Stimulated activated CD4-positive, alpha-beta T cell treated with anti-CD3 and anti-CD28 coated beads, TNF-alpha, amount 100 ng/mL, for 48 hours (primary cell): ENCODE measurements at regions not wholly inside any gene's neighbourhood (a gene's known extent, or its start where the extent isn't known, plus 50 kb on each side); places are given as distances from the start of the nearest gene placed in this dataset.

ENCODE experiments used
- DNase-seq, 3 donors: peaks; one replicate each; pipeline ENCODE4 v3.0.0-alpha.2; 2020; ENCODE audit warnings: low read depth in 3 of 3

DNA sequence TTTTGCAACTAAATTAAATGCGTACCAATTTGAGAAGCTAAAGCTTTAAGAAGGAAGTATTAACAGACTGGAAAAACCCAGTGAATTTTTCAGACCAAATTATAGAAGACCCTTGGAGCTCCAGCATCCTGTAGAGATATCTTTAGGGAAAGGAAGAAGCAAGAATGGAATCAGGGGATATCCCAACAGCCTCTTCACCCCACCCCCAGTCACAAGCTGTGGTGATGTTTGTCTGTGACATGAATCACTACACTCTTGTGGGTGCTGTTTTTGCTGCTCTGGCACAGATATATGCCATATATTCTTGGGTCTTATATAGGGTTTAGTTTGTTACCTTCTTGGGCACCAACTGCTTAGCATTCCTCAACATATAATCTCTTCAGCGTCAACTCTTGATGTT lies 78.5 kb upstream of the BCL6 start:
- DNase-seq: no peak

DNA sequence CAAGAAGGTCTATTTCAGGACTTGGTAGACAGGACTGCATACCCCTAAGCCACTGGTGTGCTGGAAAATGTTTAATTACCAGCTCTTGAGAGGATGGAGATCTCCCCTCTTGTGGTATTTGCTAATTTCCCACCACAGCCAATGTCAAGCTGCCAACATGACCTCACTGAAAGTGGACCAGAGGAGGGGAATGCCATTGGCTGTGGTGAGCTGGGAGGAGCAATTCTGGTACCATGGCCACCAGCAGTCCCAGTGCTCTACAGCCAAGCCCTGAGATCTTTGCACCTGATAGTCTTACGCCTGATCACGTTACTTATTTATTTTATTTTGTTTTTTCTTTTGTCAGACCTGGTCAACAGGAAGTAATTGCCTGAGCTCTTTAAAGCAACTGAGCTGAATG lies 82.5 kb upstream of the BCL6 start:
- DNase-seq: no peak

GRCh38 chr3:187828579-187829452 lies 83.5 kb upstream of the BCL6 start:
- no peak for DNase-seq

DNA sequence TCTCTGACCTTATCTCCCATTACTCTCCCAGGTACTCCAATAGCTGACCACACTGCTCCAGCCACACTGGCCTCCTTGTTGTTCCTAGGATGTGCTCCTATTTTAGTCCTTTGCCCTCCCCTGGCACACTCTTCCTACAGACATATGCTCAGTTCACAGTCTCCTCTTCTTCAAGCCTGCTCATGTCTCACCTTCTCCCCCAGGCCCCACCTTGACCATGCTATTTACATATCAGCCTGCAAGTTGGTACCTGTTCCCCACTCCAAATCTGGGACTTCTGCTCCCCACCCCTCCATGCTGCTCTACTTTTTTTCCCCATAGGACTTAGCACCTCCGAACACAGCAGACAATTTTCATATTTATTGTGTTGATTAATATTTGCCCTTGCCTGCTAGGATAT lies 84.9 kb upstream of the BCL6 start:
- no peak for DNase-seq

- no peak for DNase-seq
Observed at GRCh38 chr3:187831125-187832051, 86.1 kb upstream of the BCL6 start.

- no peak for DNase-seq
Observed at GRCh38 chr3:187832202-187832601, 86.9 kb upstream of the BCL6 start.

DNA sequence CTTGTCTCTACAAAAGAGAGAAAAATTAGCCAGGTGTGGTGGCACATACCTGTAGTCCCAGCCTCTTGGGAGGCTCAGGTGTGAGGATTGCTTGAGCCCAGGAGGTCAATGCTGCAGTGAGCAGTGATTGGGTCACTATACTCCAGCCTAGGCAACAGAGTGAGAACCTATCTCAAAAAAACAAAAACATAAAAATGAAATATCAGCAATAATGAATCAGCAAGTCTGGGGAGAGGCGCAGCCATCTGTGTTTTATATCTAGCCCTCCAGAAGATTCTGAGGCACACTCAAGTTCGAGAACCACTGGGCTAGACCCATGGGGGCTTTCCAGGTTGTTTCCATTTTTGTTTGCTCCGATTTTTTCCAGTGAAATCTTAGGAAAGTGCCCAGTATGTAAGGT lies 88.1 kb upstream of the BCL6 start:
- no peak for DNase-seq

GRCh38 chr3:187833799-187834578 lies 88.7 kb upstream of the BCL6 start:
- peak in 2 of 3 donors; percentile 6 to 36 for DNase-seq

GRCh38 chr3:187836823-187837770 lies 91.8 kb upstream of the BCL6 start:
- no peak for DNase-seq

GRCh38 chr3:187838016-187838540 lies 92.8 kb upstream of the BCL6 start:
- DNase-seq: no peak

DNA sequence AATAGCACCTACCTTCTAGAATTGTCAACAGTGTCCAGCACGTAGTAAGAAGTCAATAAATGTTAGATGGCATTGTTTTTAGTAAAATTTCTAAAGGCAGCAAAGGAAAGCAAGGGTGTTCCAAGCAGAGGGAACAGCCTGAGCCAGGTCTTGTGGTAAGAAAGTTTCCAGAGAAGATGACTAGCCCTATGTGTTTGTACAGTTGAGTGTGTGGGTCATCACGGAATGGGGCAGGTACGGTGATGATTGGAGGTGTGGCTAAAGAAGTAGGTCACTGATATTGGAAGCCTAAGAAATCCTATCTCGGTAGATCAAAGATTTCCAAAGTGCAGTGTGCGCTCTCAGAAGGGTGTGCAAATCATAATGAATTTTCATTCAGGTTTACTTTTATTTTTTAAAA lies 94.2 kb upstream of the BCL6 start:
- no peak for DNase-seq

GRCh38 chr3:187840856-187841255 lies 95.6 kb upstream of the BCL6 start:
- no peak for DNase-seq

DNA sequence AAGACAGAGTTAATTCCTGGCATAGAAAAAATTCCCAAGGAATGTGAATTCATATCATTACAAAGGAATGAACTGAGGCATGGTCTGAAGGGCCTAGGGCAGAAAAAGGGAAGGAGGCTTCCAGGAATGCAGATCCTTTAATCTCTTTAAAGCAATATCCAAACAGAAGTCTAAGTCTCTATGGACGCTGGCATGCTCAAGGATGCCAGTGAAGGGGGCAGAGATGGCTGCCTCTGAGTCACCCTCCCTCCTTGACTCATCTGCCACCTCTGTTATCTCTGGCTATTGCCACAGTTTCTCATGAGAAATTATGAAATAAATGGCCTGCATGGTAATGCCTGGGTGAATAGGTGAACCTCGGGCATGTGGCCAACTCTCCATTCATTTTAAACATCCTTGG lies 96.3 kb upstream of the BCL6 start:
- DNase-seq: no peak

GRCh38 chr3:187843654-187844053 lies 98.4 kb upstream of the BCL6 start:
- no peak for DNase-seq

DNA sequence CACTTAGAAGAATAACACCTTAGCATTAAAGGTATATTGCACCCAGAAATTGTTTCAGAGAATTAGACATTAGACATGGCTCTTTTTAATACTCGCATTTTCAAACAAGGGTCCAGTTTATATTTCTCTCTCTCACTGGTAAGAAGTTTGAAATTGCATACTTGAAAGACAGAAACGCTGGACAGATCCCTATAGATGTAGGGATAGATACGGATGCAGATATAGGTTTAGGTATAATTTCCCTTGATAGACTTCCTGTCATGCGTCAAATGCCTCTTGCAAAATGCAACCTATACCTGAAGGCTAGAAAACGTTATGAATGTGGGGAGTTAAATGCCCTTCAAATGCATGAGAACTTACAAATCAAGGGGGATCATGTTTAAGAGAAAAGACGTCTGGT lies 99.4 kb upstream of the BCL6 start:
- no peak for DNase-seq

- DNase-seq: no peak
Observed at GRCh38 chr3:187845826-187846225, 100.6 kb upstream of the BCL6 start.

GRCh38 chr3:187848401-187848800 lies 103.1 kb upstream of the BCL6 start:
- no peak for DNase-seq

- no peak for DNase-seq
Observed at GRCh38 chr3:187849016-187849654, 103.9 kb upstream of the BCL6 start.

DNA sequence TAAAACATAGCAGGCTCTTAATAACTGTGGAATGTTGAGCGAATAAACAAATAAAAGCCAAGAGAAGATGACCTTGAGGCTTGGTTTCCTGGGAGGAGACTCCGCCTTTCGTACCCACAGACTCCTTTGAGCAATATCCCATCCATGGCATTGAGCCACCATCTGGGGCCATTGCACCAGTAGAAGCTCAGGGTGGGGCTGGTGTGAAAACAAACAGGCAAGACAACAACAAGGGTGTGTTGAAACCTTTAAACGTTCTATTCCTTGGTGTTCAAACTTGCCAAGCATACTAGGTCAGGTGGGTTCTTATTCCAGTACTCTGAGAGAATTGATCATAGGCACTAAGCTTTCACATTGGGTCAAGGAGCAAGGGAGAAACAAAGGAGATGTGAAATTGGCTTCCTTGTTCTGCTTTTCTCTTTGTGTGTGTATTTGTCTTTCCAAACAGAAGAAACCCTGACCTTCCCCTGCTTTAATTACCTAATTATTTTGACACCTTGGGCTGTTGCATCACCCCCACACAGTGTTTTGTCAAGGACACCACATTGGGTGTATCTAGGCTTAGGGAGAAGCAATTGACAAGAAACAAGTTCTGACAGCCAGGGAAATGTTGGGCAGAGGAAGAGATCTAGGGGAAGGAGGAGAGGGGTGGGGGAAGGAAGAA lies 105.1 kb upstream of the BCL6 start:
- DNase-seq: no peak
